ENCODE measurements at regions not wholly inside any gene's neighbourhood (a gene's known extent, or its start where the extent isn't known, plus 50 kb on each side); places are given as distances from the start of the nearest gene placed in this dataset.

- H4K20me1 ChIP-seq (ENCODE audit: insufficient read depth, low read length), result no peaks in the 10 kb centered on the region
- no peaks in the 10 kb centered on the region for H3K4me1 ChIP-seq (ENCODE audit: low read length)
- H3K36me3 ChIP-seq (replicated peaks; ENCODE audit: insufficient read depth, low read length), result no peaks in the 10 kb centered on the region
- H3K9me2 ChIP-seq (replicated peaks; ENCODE audit: insufficient read depth, low read length), result no peaks in the 10 kb centered on the region
- TF ChIP-seq EZH2phosphoT487 (IDR thresholded peaks at IDR 0.05; ENCODE audit: low read length), result no peak
- no peak overlapping the region for H3K9ac ChIP-seq (ENCODE audit: low read length)
- peaks cover 7% of the 10 kb centered on the region; the same call in 1 of the 2 replicates for H3F3A ChIP-seq (ENCODE audit: insufficient read depth, low read length)
- no peak overlapping the region for H3K4me2 ChIP-seq (ENCODE audit: low read depth, low read length)
- H3K79me2 ChIP-seq (ENCODE audit: low read length), result no peaks in the 10 kb centered on the region
- no peaks in the 10 kb centered on the region for H3K9me3 ChIP-seq (replicated peaks; ENCODE audit: insufficient read depth, low read length)
- H3K27ac ChIP-seq (ENCODE audit: low read length), result no peak overlapping the region
- no peak overlapping the region for H3K4me3 ChIP-seq (ENCODE audit: low read length)
- H3K27me3 ChIP-seq (replicated peaks; ENCODE audit: insufficient read depth, low read length), result no peaks in the 10 kb centered on the region
- no peak for DNase-seq
- H2AFZ ChIP-seq (ENCODE audit: low read length), result no peak overlapping the region
These were observed 1167.1 kb upstream of the SEMA6A start for GRCh38 chr5:117741655-117742206.

- TF ChIP-seq CTCF (IDR thresholded peaks at IDR 0.05; ENCODE audit: low read length) (no peak), EZH2 (optimal IDR thresholded peaks at IDR 0.05; ENCODE audit: low read depth, low read length) (no peak), EZH2phosphoT487 (IDR thresholded peaks at IDR 0.05; ENCODE audit: low read length) (no peak)
- no peak overlapping the region for H3K4me3 ChIP-seq (ENCODE audit: low read length)
- H3K9me3 ChIP-seq (replicated peaks; ENCODE audit: insufficient read depth, low read length), result no peaks in the 10 kb centered on the region
- H3F3A ChIP-seq (ENCODE audit: insufficient read depth, low read length), result peaks cover 7% of the 10 kb centered on the region; the same call in 1 of the 2 replicates
- no peaks in the 10 kb centered on the region for H3K36me3 ChIP-seq (replicated peaks; ENCODE audit: insufficient read depth, low read length)
- H3K4me1 ChIP-seq (ENCODE audit: low read length), result no peaks in the 10 kb centered on the region
- H4K20me1 ChIP-seq (ENCODE audit: insufficient read depth, low read length), result no peaks in the 10 kb centered on the region
- no peak overlapping the region for H3K4me2 ChIP-seq (ENCODE audit: low read depth, low read length)
- H3K79me2 ChIP-seq (ENCODE audit: low read length), result no peaks in the 10 kb centered on the region
- H3K27me3 ChIP-seq (replicated peaks; ENCODE audit: insufficient read depth, low read length), result no peaks in the 10 kb centered on the region
- no peak overlapping the region for H3K9ac ChIP-seq (ENCODE audit: low read length)
- H3K27ac ChIP-seq (ENCODE audit: low read length), result no peak overlapping the region
- H3K9me2 ChIP-seq (replicated peaks; ENCODE audit: insufficient read depth, low read length), result no peaks in the 10 kb centered on the region
- no peak overlapping the region for H2AFZ ChIP-seq (ENCODE audit: low read length)
- DNase-seq, result peak; percentile 49
These were observed 1165.6 kb upstream of the SEMA6A start for GRCh38 chr5:117740268-117740667.

- no peaks in the 10 kb centered on the region for H3K9me3 ChIP-seq (replicated peaks; ENCODE audit: insufficient read depth, low read length)
- H3K4me1 ChIP-seq (ENCODE audit: low read length), result no peaks in the 10 kb centered on the region
- no peaks in the 10 kb centered on the region for H3K79me2 ChIP-seq (ENCODE audit: low read length)
- no peak overlapping the region for H2AFZ ChIP-seq (ENCODE audit: low read length)
- no peak for TF ChIP-seq EZH2phosphoT487 (IDR thresholded peaks at IDR 0.05; ENCODE audit: low read length)
- TF ChIP-seq EZH2 (optimal IDR thresholded peaks at IDR 0.05; ENCODE audit: low read depth, low read length), result no peak
- no peak for TF ChIP-seq CTCF (IDR thresholded peaks at IDR 0.05; ENCODE audit: low read length)
- peaks cover 7% of the 10 kb centered on the region; the same call in 1 of the 2 replicates for H3F3A ChIP-seq (ENCODE audit: insufficient read depth, low read length)
- H3K36me3 ChIP-seq (replicated peaks; ENCODE audit: insufficient read depth, low read length), result no peaks in the 10 kb centered on the region
- H3K9me2 ChIP-seq (replicated peaks; ENCODE audit: insufficient read depth, low read length), result no peaks in the 10 kb centered on the region
- no peak overlapping the region for H3K4me2 ChIP-seq (ENCODE audit: low read depth, low read length)
- no peak overlapping the region for H3K9ac ChIP-seq (ENCODE audit: low read length)
- no peak overlapping the region for H3K4me3 ChIP-seq (ENCODE audit: low read length)
- no peak for DNase-seq
- H3K27ac ChIP-seq (ENCODE audit: low read length), result no peak overlapping the region
- no peaks in the 10 kb centered on the region for H3K27me3 ChIP-seq (replicated peaks; ENCODE audit: insufficient read depth, low read length)
- H4K20me1 ChIP-seq (ENCODE audit: insufficient read depth, low read length), result no peaks in the 10 kb centered on the region
These were observed 1163.9 kb upstream of the SEMA6A start for GRCh38 chr5:117738571-117738970.

GRCh38 chr5:117736698-117737097 is 1162.1 kb upstream of the SEMA6A start:
- no peak overlapping the region for H3K9ac ChIP-seq (ENCODE audit: low read length)
- H3K4me3 ChIP-seq (ENCODE audit: low read length), result no peak overlapping the region
- no peaks in the 10 kb centered on the region for H3K79me2 ChIP-seq (ENCODE audit: low read length)

More at GRCh38 chr5:117736698-117737097, 1162.1 kb upstream of the SEMA6A start:
- DNase-seq, result no peak
- no peak overlapping the region for H3K4me2 ChIP-seq (ENCODE audit: low read depth, low read length)
- H3K4me1 ChIP-seq (ENCODE audit: low read length), result no peaks in the 10 kb centered on the region
- no peaks in the 10 kb centered on the region for H3K36me3 ChIP-seq (replicated peaks; ENCODE audit: insufficient read depth, low read length)
- TF ChIP-seq EZH2phosphoT487 (IDR thresholded peaks at IDR 0.05; ENCODE audit: low read length) (no peak), CTCF (IDR thresholded peaks at IDR 0.05; ENCODE audit: low read length) (no peak), EZH2 (optimal IDR thresholded peaks at IDR 0.05; ENCODE audit: low read depth, low read length) (no peak)
- no peak overlapping the region for H3K27ac ChIP-seq (ENCODE audit: low read length)
- no peak overlapping the region for H2AFZ ChIP-seq (ENCODE audit: low read length)
- no peaks in the 10 kb centered on the region for H4K20me1 ChIP-seq (ENCODE audit: insufficient read depth, low read length)
- H3K27me3 ChIP-seq (replicated peaks; ENCODE audit: insufficient read depth, low read length), result no peaks in the 10 kb centered on the region
- H3K9me2 ChIP-seq (replicated peaks; ENCODE audit: insufficient read depth, low read length), result no peaks in the 10 kb centered on the region
- peaks cover 7% of the 10 kb centered on the region; the same call in 1 of the 2 replicates for H3F3A ChIP-seq (ENCODE audit: insufficient read depth, low read length)
- H3K9me3 ChIP-seq (replicated peaks; ENCODE audit: insufficient read depth, low read length), result no peaks in the 10 kb centered on the region
